H9 (cell line): ENCODE measurements at regions not wholly inside any gene's neighbourhood (a gene's known extent, or its start where the extent isn't known, plus 50 kb on each side); places are given as distances from the start of the nearest gene placed in this dataset.

ENCODE experiments used
- DNase-seq: peaks from one replicate; pipeline ENCODE4 v3.0.0-alpha.2; 2017
- H2AFZ ChIP-seq: one replicate; pipeline ENCODE4 v1.6.1; 2013; ENCODE audit warnings: mild to moderate bottlenecking, low read length, control low read depth, moderate library complexity
- H2AK5ac ChIP-seq: 2 replicates; pipeline ENCODE4 v1.6.1; 2013; ENCODE audit warnings: low read length, control low read depth, mixed read lengths; ENCODE audit not compliant: insufficient read length
- H2BK120ac ChIP-seq: one replicate; pipeline ENCODE4 v1.6.1; 2013; ENCODE audit warnings: low read depth, mild to moderate bottlenecking, low read length, control low read depth, inconsistent platforms; ENCODE audit not compliant: poor library complexity, severe bottlenecking
- H2BK12ac ChIP-seq: 2 replicates; pipeline ENCODE4 v1.6.1; 2013; ENCODE audit warnings: low read length, control low read depth, mixed read lengths, low read depth; ENCODE audit not compliant: insufficient read length
- H2BK15ac ChIP-seq: 2 replicates; pipeline ENCODE4 v1.6.1; 2013; ENCODE audit warnings: low read depth, low read length, control low read depth
- H2BK20ac ChIP-seq: one replicate; pipeline ENCODE4 v1.6.1; 2013; ENCODE audit warnings: low read depth, mild to moderate bottlenecking, low read length, control low read depth, inconsistent platforms; ENCODE audit not compliant: poor library complexity, severe bottlenecking
- H2BK5ac ChIP-seq: 2 replicates; pipeline ENCODE4 v1.6.1; 2013; ENCODE audit warnings: low read length, control low read depth, mixed read lengths; ENCODE audit not compliant: insufficient read length
- H3K14ac ChIP-seq: 2 replicates; pipeline ENCODE4 v1.6.1; 2013; ENCODE audit warnings: low read length, control low read depth; ENCODE audit not compliant: insufficient read depth
- H3K18ac ChIP-seq: 2 replicates; pipeline ENCODE4 v1.6.1; 2013; ENCODE audit warnings: low read depth, mild to moderate bottlenecking, mixed read lengths, low read length, control low read depth; ENCODE audit not compliant: insufficient read length
- H3K23ac ChIP-seq: 2 replicates; pipeline ENCODE4 v1.6.1; 2013; ENCODE audit warnings: low read length, control low read depth, mixed read lengths, low read depth; ENCODE audit not compliant: insufficient read length
- H3K23me2 ChIP-seq: 2 replicates; pipeline ENCODE4 v1.6.1; 2013; ENCODE audit warnings: low read depth, mild to moderate bottlenecking, mixed read lengths, low read length, control low read depth; ENCODE audit not compliant: insufficient read length, poor library complexity, severe bottlenecking
- H3K27ac ChIP-seq: 2 replicates; pipeline ENCODE4 v1.5.1; 2013; ENCODE audit warnings: low read length, control low read depth, mixed read lengths, low read depth; ENCODE audit not compliant: insufficient read length
- H3K27me3 ChIP-seq: 2 replicates; pipeline ENCODE4 v1.6.1; 2013; ENCODE audit warnings: low read length, control low read depth, inconsistent platforms; ENCODE audit not compliant: insufficient read depth
- H3K4ac ChIP-seq: 2 replicates; pipeline ENCODE4 v1.6.1; 2013; ENCODE audit warnings: low read depth, mild to moderate bottlenecking, control low read depth, inconsistent platforms, low read length, moderate library complexity
- H3K4me1 ChIP-seq: 2 replicates; pipeline ENCODE4 v1.6.1; 2013; ENCODE audit warnings: low read length, control low read depth, inconsistent platforms; ENCODE audit not compliant: insufficient read depth
- H3K4me2 ChIP-seq: 2 replicates; pipeline ENCODE4 v1.6.1; 2013; ENCODE audit warnings: low read length, control low read depth, mixed read lengths; ENCODE audit not compliant: insufficient read length, insufficient read depth
- H3K56ac ChIP-seq: 2 replicates; pipeline ENCODE4 v1.6.1; 2013; ENCODE audit warnings: low read depth, mild to moderate bottlenecking, mixed read lengths, low read length, control low read depth; ENCODE audit not compliant: insufficient read length
- H3K79me1 ChIP-seq: 2 replicates; pipeline ENCODE4 v1.6.1; 2013; ENCODE audit warnings: low read depth, mild to moderate bottlenecking, moderate library complexity, low read length, control low read depth, inconsistent platforms; ENCODE audit not compliant: insufficient read depth, poor library complexity, severe bottlenecking
- H3K79me2 ChIP-seq: 2 replicates; pipeline ENCODE4 v1.6.1; 2013; ENCODE audit warnings: low read length, control low read depth, inconsistent platforms; ENCODE audit not compliant: insufficient read depth
- H3K9ac ChIP-seq: 2 replicates; pipeline ENCODE4 v1.6.1; 2013; ENCODE audit warnings: low read length, control low read depth, mixed read lengths; ENCODE audit not compliant: insufficient read length; ENCODE audit errors: extremely low read depth
- H3K9me3 ChIP-seq: one replicate; pipeline ENCODE4 v1.6.1; 2013; ENCODE audit warnings: low read depth, low read length, inconsistent platforms; ENCODE audit not compliant: control insufficient read depth
- H3T11ph ChIP-seq: one replicate; pipeline ENCODE4 v1.6.1; 2013; ENCODE audit warnings: mild to moderate bottlenecking, low read length, control low read depth, inconsistent platforms
- H4K20me1 ChIP-seq: one replicate; pipeline ENCODE4 v1.6.1; 2013; ENCODE audit not compliant: control insufficient read depth, insufficient read length, insufficient read depth
- H4K5ac ChIP-seq: 2 replicates; pipeline ENCODE4 v1.6.1; 2013; ENCODE audit warnings: low read depth, mild to moderate bottlenecking, mixed read lengths, low read length, control low read depth; ENCODE audit not compliant: insufficient read length
- H4K8ac ChIP-seq: replicated peaks from 2 replicates; pipeline ENCODE4 v1.6.1; 2013; ENCODE audit warnings: low read length, control low read depth, mixed read lengths, low read depth; ENCODE audit not compliant: insufficient read length
- H4K91ac ChIP-seq: 2 replicates; pipeline ENCODE4 v1.6.1; 2013; ENCODE audit warnings: low read depth, mild to moderate bottlenecking, moderate library complexity, mixed read lengths, low read length, control low read depth; ENCODE audit not compliant: insufficient read length
- H3K27ac Mint-ChIP-seq, 3 experiments: 2 replicates in 2 of 3; 3 replicates in 1 of 3; pipeline ENCODE4 v1.8.0; 2020 to 2021; ENCODE audit warnings: mixed read lengths in 3 of 3, mild to moderate bottlenecking in 1 of 3, moderate library complexity in 1 of 3
- H3K27me3 Mint-ChIP-seq: 2 replicates; pipeline ENCODE4 v1.8.0; 2021; ENCODE audit warnings: low read depth, mild to moderate bottlenecking, moderate library complexity, mixed read lengths
- H3K36me3 Mint-ChIP-seq, 3 experiments: 2 replicates in 2 of 3; 3 replicates in 1 of 3; pipeline ENCODE4 v1.8.0; 2020 to 2021; ENCODE audit warnings: low read depth in 3 of 3, mixed read lengths in 3 of 3; ENCODE audit not compliant: insufficient read depth in 1 of 3
- H3K4me1 Mint-ChIP-seq, 2 experiments: 2 replicates each; pipeline ENCODE4 v1.8.0; 2020; ENCODE audit warnings: mixed read lengths in 2 of 2
- H3K4me3 Mint-ChIP-seq, 2 experiments: 2 replicates in 1 of 2; 3 replicates in 1 of 2; pipeline ENCODE4 v1.8.0; 2020 to 2021; ENCODE audit warnings: mild to moderate bottlenecking in 2 of 2, mixed read lengths in 2 of 2, moderate library complexity in 1 of 2
- H3K9me3 Mint-ChIP-seq, 2 experiments: 2 replicates in 1 of 2; 3 replicates in 1 of 2; pipeline ENCODE4 v1.8.0; 2020; ENCODE audit warnings: mild to moderate bottlenecking in 2 of 2, mixed read lengths in 2 of 2, moderate library complexity in 1 of 2
- WGBS: extraction: QIAGEN DNeasy Blood & Tissue Kit; methylation state at CpG from one replicate; pipeline ENCODE4 v1.1.7; 2013; ENCODE audit warnings: missing lambda C conversion rate, low lambda C conversion rate, mixed read lengths; ENCODE audit not compliant: insufficient read length; ENCODE audit errors: extremely low coverage; 5-methylcytosine and 5-hydroxymethylcytosine counted together
- TF ChIP-seq, protein P1 (sequence below): fragments of 200-600 bp; sonication (generic); conservative IDR thresholded peaks from 3 replicates; pipeline ENCODE4 v1.8.0; 2021; ENCODE audit warnings: antibody characterized with exemption, mild to moderate bottlenecking

DNA sequence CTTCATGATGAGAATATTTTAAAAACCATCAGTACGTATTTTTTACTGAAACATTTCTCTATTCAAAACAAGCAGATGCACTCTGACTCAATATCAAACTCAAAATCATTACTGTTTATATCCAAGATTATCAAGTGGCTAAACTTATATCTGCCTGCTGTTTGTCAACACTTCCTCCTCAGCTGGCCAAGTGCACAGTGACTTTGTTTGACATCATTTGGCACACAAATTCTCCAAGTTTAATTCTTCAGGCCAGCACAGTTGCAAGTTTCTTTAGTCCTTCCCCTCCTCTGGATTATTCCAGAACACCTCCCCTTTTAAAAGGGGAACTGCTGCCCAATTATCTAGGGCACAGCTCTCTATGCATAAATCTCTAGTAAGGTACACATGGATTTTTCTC is 346.6 kb downstream of the FSIP2 start:
- Histone ChIP-seq H3K79me2 (no peaks in the 10 kb centered on the region), H3K4me2 (no peak overlapping the region), H4K8ac (no peak overlapping the region), H2BK120ac (no peak overlapping the region), H3K4ac (no peak overlapping the region), H3K23me2 (no peaks in the 10 kb centered on the region), H3K4me1 (no peaks in the 10 kb centered on the region), H3K14ac (no peak overlapping the region), H2AFZ (no peak overlapping the region), H3K18ac (no peak overlapping the region), H3K27ac (no peak overlapping the region), H4K20me1 (no peaks in the 10 kb centered on the region), H3K79me1 (no peaks in the 10 kb centered on the region), H2AK5ac (no peak overlapping the region), H2BK5ac (no peak overlapping the region), H3K27me3 (no peaks in the 10 kb centered on the region), H2BK12ac (no peak overlapping the region), H3K9me3 (no peaks in the 10 kb centered on the region), H2BK15ac (no peak overlapping the region), H4K5ac (no peak overlapping the region), H3K23ac (no peak overlapping the region), H2BK20ac (no peak overlapping the region), H4K91ac (no peak overlapping the region), H3K56ac (no peak overlapping the region), H3K9ac (no peak overlapping the region), H3T11ph (no peak overlapping the region)
- Mint-ChIP-seq H3K4me3 (no peak overlapping the region), H3K27me3 (no peaks in the 10 kb centered on the region), H3K9me3 (peaks cover 4% of the 10 kb centered on the region in 2 experiments; a peak in 3 of 5 replicates), H3K36me3 (peaks cover 0 to 6% (median 1%) of the 10 kb centered on the region in 3 experiments; a peak in 2 of 7 replicates), H3K4me1 (peaks cover 7 to 8% of the 10 kb centered on the region in 2 experiments), H3K27ac (peak overlapping the region in 2 of 3 experiments; percentile 3 to 86; a peak in 3 of 7 replicates)
- WGBS, result no CpG with 5 or more reads among the region's 1 CpG
- no peak for DNase-seq
- TF ChIP-seq, protein P1, sequence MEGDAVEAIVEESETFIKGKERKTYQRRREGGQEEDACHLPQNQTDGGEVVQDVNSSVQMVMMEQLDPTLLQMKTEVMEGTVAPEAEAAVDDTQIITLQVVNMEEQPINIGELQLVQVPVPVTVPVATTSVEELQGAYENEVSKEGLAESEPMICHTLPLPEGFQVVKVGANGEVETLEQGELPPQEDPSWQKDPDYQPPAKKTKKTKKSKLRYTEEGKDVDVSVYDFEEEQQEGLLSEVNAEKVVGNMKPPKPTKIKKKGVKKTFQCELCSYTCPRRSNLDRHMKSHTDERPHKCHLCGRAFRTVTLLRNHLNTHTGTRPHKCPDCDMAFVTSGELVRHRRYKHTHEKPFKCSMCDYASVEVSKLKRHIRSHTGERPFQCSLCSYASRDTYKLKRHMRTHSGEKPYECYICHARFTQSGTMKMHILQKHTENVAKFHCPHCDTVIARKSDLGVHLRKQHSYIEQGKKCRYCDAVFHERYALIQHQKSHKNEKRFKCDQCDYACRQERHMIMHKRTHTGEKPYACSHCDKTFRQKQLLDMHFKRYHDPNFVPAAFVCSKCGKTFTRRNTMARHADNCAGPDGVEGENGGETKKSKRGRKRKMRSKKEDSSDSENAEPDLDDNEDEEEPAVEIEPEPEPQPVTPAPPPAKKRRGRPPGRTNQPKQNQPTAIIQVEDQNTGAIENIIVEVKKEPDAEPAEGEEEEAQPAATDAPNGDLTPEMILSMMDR, result no peak
